HG03521 (cell line): ENCODE measurements at regions not wholly inside any gene's neighbourhood (a gene's known extent, or its start where the extent isn't known, plus 50 kb on each side); places are given as distances from the start of the nearest gene placed in this dataset.

ENCODE experiments used
- ATAC-seq: cut with Tn5 transposase; IDR thresholded peaks from one replicate; pipeline ENCODE4 v1.9.1; 2021; ENCODE audit warnings: mild to moderate bottlenecking, moderate library complexity; ENCODE audit not compliant: unreplicated experiment

DNA sequence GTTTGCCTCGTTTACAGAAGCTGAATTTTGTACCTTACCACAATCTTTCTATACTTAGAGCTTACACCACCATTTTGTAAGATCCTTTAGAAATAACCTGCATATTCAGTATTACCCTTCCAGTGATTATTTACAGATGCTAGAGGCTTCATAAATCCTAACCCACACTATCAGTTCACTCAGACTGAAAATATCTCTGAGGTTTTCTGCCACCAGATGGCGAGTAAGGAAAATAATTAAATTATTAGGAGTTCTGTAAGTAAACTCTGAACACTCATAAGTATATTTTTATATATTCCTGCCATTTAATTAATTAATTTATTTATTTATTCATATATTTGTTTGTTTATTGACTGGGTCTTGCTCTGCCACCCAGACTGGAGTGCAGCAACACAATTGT, 1635.2 kb downstream of the PLA2G4A start:
- no peak for ATAC-seq

DNA sequence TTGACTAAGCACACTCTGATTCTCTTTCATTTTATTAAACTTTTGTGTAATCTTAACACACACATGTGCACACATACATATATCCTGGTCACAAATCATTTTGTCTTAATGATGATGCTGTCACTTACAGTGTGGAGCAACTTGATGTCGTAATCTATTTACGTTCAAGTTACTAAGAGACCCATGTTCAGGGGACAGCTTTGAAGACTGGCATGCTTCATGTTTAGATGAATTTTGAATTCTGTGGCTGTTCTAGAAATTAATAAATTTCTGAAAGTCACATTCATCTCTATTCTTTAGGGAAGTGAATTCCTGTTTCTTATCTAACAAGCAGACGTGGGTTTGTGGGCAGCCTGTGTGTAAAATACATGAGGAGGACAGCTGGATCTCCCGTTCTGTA, 1637.8 kb downstream of the PLA2G4A start:
- ATAC-seq: no peak

DNA sequence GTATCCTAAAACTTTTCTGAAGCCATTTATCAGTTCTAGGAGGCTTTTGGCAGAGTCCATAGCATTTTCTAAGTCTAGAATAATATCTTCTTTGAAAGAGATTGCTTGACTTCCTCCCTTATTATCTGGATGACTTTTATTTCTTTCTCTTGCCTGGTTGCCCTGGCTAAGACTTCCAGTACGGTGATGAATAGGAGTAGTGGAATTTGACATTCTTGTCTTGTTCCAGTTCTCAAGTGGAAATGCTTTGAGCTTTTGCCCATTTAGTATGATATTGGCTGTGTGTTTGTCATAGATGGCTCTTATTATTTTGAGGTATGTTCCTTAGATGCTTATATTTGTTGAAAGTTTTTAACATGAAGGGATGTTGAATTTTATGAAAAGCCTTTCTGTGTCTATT, 1647.9 kb downstream of the PLA2G4A start:
- ATAC-seq: no peak

DNA sequence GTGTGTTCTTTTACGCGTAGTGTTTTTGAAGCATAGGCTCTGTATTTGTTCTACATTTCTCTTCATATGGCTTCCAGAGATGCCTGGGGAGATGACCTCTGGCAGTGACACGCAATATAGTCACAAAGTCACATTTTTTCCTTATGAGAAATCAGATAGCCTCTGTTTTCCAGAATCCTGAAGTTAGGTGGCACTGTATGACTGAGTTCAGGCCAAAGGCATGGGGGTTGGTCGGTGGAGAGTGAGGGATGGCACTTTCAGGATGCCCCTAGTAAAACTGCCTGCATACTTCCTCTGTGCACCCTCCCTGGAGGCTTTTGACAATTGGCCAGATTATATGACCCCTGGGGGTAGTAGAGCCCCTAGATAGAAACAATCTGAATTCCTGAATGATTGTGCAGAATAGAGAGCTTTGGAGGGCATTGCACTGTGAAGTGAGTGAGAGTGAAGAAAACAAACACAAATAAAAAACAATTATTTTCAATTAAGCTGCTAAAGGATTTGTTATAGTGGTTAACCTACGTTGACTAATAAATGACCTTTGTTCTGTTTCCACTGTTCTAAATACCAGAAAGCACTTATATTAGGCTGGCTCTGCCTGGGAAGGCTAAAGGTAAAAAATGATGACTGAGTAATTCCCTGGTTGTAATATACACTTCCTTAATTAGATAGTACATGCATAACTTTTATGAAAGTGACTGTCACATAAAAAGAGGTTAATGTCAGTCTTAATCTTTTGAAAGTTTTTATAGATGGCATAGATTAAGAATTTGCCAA, 1660.8 kb downstream of the PLA2G4A start:
- ATAC-seq: no peak

DNA sequence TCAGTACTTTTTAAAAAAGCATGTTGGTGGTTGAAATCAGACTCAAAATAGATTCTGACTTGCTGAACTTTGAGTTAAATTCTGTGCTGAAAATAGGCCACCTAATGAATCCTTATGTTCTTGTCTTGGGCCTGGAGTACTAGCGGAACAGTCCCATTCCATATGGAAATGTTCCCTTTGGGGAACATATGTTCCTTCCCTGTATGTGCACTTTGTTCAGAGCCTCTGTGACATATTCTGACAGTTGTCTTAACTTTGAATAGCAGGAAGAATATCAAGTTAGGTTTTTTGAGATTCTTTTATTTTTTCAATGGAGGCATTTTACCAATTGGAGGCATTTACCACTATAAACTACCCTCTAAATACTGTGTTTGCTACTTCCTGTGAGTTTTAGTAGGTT, 1667.8 kb downstream of the PLA2G4A start:
- no peak for ATAC-seq

DNA sequence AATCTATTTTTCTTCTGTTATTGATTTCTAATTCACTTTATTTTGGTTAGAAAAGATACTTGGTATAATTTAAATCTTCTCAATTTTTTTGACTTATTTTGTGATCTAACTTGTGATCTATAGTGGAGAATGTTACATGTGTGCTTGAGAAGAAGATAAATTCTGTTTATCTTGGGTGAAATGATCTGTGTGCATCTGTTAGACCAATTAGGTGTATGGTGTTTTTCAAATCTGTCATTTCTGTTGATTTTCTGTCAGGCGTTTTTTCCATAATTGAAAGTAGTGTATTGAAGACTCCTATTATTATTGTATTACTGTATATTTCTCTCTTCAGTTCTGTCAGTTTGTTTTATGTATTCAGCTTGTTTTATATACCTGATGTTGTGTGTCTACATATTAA, 1668.3 kb downstream of the PLA2G4A start:
- no peak for ATAC-seq

DNA sequence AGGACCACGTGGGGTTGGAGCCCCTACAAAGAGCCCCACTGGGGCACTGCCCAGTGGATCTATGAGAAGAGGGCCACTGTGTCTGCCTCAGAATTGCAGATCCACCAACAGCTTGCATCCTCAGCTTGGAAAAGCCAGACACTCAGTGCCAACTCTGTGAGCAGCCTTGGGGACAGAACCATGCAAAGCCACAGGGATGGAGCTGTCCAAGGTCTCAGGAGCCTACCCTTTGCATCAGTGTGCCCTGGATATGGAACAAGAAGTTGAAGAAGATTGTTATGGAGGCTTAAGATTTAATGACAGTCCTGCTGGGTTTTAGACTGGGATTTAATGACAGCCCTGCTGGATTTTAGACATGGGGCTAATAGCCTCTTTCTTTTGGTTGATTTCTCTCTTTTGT, 1670.9 kb downstream of the PLA2G4A start:
- no peak for ATAC-seq

DNA sequence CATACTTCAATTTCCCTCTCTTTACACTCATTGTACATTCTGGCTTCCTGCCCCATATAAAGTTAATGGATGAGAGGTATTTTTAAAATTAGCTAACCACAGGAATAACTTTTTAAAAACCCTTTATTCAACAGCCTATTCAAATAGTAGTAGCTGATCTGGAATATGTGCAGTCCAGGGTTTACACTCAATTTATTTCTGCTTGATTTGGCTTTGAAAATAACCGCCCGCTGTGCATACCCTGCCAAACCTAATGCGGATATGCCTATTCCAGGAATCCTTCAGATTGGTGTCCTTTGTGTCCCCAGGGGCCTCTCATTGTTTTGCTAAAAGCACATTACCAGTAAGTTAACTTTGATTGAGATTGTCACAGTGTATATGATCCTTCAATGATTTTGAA, 1686.2 kb downstream of the PLA2G4A start:
- ATAC-seq: no peak

DNA sequence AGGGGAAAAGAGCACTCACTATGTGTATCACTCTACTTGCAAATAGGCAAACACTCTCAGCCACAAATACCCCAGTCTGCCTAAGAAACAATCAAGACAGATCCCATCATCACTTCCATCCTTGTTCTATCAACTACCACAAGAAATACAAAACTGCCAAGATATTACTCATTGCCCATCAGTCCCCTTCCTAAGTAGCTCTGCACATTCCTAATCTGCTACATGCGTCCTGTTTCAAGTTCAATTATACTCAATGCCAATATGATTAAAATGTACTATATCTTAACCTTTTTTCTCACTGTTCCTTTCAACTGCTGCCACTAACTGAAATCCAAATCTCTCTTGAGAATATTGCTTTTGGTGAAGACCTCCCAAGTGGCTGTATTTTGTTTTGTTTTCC, 1688.4 kb downstream of the PLA2G4A start:
- no peak for ATAC-seq

DNA sequence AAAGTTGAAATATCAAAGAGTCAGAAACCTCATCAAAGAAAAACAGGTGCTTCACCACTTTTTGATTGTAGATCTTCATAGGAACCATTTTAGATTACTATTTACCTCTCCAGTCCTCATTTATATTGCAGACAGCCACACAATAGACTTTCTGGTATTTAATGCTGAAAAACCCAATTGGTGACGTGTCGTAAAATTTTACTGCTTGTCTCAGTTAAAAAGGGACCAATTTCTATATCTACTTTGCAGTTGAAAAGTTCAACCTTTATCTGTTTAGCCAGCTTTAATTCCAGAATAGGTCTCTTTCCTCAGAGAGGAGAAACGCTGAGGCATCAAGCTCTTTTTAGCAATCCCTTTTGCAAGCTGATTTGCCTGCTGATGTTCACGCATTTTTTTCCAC, 1722.4 kb downstream of the PLA2G4A start:
- no peak for ATAC-seq

DNA sequence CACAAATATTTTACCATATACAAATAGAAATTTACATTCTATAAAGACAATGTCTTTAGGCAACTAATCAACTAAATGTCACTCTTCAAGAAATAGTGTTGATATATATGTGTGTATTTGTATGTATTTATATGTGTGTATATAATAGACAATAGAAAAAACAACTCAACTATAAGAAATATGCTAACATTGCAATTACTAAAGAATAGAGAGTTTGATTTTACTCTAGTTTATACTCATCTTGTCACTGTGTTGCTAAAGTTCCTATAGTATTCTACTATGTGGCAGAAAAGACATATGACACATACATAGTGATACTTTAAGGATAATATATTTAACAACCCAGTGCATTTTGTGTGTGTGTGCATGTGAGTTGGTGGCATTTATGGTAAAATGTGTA, 1728.3 kb downstream of the PLA2G4A start:
- ATAC-seq: no peak

DNA sequence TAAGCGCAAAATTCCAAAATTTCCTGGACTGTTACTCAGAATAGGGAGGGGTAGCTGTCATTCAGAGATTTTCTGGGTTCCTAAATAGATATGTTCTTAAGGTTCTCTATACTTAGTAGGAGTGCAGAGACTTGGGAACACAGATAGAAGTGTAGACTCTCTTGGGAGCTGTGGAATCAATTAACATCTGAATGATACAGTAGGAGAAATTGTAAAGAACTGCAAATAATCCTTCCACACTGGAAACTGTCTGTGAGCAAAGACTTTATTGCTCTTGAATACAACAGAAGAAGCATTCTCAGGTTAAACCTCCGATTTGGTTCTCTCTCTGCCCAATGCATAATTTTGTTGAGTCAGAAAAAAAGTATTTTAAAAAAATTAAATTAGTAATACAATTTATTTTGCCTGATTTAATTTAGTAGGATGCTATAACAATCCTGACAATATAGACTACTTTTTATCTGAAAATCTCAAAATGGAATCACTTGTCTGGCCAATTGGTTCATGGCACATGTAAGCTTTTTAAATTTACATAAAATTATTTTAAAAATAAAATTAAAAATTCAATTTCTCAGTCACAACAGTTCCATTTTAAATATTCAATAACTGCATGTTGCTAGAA, 1754.3 kb downstream of the PLA2G4A start:
- no peak for ATAC-seq

DNA sequence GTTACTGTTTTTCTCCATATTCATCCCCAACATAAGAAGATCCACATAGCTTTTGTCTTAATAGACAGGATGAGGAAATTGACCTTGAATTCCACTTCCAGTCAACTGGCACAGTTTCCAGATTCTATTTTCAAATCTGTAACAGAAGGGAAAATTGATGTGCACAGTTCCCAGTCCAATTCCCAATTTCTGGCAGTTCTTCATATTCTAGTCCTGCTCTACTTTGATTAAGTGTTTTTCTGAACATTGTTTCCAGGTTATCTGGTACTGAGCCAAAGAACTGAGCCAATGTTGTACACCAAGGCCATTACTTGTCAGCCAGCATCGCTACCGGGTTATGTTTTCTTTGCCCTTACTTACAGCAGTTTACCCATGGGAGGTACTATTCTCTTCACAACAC, 1755.4 kb downstream of the PLA2G4A start:
- ATAC-seq: no peak

DNA sequence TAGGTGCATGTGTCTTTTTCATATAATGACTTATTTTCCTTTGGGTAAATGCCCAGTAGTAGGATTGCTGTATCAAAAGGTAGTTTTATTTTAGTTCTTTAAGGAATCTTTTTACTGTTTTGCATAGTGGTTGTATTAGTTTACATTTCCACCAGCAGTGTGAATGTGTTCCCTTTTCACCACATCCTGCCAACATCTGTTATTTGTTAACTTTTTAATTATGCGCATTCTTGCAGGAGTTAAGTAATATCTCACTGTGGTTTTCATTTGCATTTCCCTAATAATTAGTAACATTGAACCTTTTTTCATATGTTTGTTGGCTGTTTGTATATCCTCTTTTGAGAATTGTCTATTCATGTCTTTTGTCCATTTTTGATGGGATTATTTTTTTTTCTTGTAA, 1761.9 kb downstream of the PLA2G4A start:
- no peak for ATAC-seq

DNA sequence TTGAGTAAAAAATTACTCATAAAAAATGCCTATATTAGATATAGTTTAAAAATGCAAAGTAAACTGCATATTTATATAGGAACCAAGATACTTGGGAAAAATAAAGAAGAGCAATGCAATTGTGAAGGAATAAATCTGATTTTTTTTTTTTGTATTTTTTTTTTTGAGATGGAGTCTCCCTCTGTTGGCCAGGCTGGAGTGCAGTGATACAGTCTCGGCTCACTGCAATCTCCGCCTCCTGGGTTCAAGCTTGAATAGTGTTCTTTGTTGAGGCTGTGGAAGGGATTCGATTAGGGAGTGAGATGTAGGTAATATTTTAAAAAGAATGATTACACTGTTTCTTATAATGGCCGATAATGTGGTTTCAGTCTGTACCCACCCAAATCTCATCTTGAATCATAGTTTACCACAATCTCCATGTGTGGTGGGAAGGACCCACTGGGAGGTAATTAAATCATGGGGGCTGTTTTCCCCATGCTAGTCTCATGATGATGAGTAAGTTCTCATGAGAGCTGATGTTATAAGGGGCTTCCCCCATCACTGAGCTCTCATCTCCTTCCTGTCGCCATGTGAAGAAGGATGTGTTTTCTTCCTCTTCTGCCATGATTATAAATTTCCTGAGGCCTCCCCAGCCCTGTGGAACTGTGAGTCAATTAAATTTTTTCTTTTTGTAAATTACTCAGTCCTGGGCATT, 1765.9 kb downstream of the PLA2G4A start:
- ATAC-seq: no peak

DNA sequence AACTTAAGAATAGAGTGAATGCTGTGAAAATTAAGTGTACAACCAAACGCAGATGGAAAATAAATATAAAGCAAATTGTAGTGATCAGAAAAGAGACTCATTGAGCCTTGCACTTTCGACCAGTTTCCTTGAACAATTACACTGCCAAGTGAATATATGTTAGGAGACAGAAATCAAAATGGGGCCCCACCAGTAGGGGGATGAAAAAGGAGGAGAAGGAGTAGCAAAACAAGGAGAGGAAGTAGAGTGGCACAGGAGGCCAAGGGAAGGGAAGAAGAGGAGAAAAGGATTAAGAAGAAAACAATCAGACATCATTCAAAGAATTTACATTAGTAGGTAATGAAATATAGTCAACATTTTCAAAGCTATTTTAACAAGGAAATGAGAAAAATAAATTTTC, 1770.6 kb downstream of the PLA2G4A start:
- no peak for ATAC-seq

DNA sequence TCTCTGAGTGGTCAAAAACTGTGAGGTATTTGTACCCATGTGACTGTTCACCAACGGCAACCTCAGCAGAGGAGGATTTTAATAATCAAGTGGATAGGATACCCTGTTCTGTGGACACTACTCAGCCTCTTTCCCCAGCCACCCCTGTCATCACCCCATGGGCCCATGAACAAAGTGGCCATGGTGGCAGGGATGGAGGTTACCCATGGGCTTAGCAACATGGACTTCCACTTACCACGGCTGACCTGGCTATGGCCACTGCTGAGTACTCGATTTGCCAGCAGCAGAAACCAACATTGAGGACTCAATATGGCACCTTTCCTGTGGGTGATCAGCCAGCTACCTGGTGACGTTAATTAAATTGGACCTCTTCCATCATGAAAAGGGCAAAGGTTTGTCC, 1782.7 kb downstream of the PLA2G4A start:
- no peak for ATAC-seq

DNA sequence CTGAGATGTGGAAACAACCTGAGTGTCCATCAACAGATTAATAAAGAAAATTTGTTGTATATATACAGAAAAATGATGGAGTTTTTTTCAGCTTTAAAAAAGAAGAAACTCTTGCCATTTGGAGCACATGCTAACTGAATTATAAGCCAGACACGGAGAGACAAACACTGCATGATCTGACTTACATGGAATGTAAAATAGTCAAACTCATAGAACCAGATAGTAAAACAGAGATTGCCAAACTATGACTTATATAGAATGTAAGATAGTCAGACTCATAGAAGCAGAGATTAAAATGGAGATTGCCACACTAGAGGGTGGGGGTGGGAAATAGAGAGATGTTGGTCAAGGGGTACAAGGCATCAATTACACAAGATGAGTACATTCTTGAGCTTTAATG, 1786.6 kb downstream of the PLA2G4A start:
- ATAC-seq: no peak

DNA sequence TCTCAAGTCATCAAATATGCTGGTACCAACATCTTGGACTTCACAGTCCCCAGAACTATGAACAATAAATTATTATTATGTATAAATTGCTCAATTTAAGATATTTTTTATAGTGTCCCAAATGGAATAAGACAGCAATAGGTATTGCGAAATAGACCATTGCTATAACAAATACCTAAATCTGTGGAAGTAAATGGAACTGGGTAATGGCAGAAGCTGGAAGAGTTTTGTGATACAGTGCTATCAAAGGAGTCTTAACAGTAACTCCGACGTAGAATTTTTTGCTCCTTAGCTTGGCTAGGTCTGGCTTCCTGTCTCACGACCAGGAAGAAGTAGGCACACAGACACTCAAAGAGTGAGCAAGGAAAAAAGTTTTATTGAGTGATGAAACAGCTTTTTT, 1791.5 kb downstream of the PLA2G4A start:
- no peak for ATAC-seq

DNA sequence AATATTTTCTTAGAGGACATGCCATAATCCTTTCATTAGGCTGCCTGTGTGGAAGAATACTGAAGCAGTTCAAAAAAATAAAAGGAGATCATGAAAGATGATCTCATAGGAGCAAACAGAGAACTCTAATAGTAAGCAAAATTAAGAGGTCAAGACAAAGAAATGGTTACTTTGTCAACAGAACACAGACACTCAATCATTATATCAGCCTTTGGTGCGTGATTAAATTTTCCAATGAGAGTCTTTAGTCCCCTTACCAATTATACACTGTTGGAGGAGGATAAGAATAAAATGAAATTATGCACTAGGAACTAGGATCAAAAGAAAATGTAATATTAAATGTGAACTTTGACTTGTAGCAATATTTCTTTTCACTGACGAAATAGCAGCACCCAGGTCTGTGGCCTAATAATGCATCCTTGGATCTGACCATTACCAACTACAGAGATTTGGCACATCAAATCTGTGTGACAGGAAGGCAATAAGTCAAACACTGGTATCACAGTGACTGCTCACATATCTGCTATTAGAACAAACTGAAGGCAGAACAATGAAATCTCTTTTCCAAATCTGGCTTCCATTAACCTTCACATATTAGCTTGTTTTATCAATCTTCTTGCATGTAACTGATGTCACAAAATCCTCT, 1812.9 kb downstream of the PLA2G4A start:
- ATAC-seq: no peak

DNA sequence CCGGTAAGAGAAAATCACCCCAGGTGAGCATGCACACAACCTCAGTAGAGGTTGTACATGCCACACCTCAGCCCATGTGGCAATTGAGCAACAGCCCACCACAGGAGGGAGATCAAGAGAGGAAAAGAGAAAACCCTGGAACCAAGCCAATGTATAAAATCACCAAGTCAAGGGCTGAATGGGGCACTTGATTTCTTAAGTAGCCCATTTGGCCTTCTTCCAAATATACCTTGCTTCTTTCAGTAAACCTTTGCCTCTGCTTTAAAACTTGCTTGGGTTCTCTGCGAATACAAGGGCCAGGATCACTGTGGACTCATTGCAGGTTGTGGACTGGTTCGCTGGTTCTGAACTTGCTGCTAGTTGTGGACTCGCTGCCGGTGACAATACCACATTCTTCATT, 1814.0 kb downstream of the PLA2G4A start:
- no peak for ATAC-seq

DNA sequence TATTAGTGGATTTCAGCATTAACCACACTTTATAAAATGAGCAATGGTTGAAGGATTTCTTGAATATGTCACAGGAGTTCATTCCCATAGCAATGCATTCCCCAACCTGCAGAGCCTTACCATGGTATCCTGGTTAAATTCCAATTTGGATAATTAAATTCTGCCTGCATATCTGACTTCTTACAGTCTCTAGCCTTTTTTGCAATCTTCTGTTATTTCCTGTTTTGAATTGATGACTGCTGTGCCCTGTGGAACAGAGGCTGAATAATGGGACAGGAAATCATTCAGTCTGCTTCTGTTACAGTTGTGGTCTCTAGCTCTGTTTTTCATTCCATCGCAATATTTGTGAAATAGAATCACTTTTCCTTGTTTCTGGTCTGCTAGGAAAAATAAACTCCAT, 1823.9 kb downstream of the PLA2G4A start:
- ATAC-seq: no peak
